ENCODE measurements at regions not wholly inside any gene's neighbourhood (a gene's known extent, or its start where the extent isn't known, plus 50 kb on each side); places are given as distances from the start of the nearest gene placed in this dataset.

- TF ChIP-seq CTCF (IDR thresholded peaks at IDR 0.05 in 2 of 3, conservative IDR thresholded peaks at IDR 0.05 in 1 of 3; ENCODE audit: borderline replicate concordance in 1 of 3, insufficient read depth in 1 of 3, low read depth in 2 of 3, low read length in 2 of 3), result no peak
- TF ChIP-seq POLR2AphosphoS5 (IDR thresholded peaks at IDR 0.05; ENCODE audit: low read depth, low read length), result no peak
- no peak for TF ChIP-seq YY1 (IDR thresholded peaks at IDR 0.05; ENCODE audit: extremely low read depth, insufficient replicate concordance, low read depth, low read length)
- TF ChIP-seq MAX (IDR thresholded peaks at IDR 0.05), result no peak
- no peak for TF ChIP-seq POLR2A (IDR thresholded peaks at IDR 0.05; ENCODE audit: borderline replicate concordance, extremely low read depth, insufficient read depth, insufficient read length)
- no peak for TF ChIP-seq SRF (IDR thresholded peaks at IDR 0.05; ENCODE audit: low read depth)
- no peak for TF ChIP-seq REST (IDR thresholded peaks at IDR 0.05; ENCODE audit: low read depth)
- TF ChIP-seq EZH2phosphoT487 (IDR thresholded peaks at IDR 0.05; ENCODE audit: borderline replicate concordance), result no peak
- no peak for TF ChIP-seq EZH2 (IDR thresholded peaks at IDR 0.05)
- no peak for TF ChIP-seq ZBTB33 (IDR thresholded peaks at IDR 0.05; ENCODE audit: extremely low read depth, insufficient replicate concordance, low read length)
- no peak for TF ChIP-seq ELF1 (IDR thresholded peaks at IDR 0.05; ENCODE audit: borderline replicate concordance, low read depth)
Observed at GRCh38 chr1:58003059-58003458, 543.5 kb downstream of the OMA1 start.
